ENCODE measurements at regions not wholly inside any gene's neighbourhood (a gene's known extent, or its start where the extent isn't known, plus 50 kb on each side); places are given as distances from the start of the nearest gene placed in this dataset.
A peak's percentile ranks its signal among the peaks of the same experiment; 100 is the strongest.

DNA sequence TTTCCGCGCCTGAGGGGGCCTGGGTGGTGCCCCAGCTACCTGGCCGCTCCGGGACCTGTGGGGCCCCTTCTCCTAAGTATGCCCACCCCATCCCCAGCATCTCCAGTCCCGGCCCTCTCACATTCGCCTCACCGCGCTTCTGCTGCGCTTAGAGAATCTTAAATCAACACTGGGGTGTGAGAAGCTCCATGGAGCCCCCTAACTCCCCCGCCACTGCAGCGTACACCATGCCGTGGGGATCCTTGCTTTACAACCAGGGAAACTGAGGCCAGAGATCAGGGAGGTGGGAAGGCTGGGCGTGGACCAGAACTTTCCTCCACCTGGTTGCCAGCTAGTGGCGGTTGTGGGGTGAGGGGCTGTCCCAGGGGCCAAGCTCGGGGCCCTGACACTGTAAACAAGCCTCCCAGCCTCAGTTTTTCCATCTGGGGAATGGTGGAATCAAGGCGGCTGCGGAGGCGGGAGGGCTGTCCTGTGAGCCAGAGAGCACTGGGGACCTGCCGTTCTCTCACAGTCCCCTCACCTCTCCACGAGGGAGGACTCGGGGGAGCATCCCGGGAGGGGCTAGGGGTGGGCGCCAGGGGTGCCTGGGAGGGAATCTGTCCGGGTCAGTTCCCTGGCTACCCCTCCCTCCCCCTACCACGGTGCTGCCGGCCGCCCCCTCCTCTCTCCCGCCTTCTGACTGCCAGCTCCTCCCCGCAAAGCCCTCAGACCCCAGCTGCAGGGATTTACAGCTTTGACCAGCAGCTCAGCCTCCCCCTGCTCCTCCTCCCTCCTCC is 161.2 kb downstream of the C9orf50 start:
- H3K4me1 ChIP-seq (ENCODE audit: control insufficient read depth, extremely low read depth, insufficient read depth, low read length), result peaks cover 11% of the 10 kb centered on the region
- DNase-seq (ENCODE audit: low read depth, low spot score), result no peak
- intact Hi-C loops (cut with micrococcal nuclease), result loop anchor here (1.0 to 2.0 kb wide), 7 partner anchors 8 to 320 kb away; no protein-coding TSS in a partner anchor
- BruUV-seq (replicated peaks), result no TSS peak
- no peaks in the 10 kb centered on the region for H3K9me3 ChIP-seq (replicated peaks; ENCODE audit: control insufficient read depth, insufficient read depth, low read length)
- no peak overlapping the region for H3K27ac ChIP-seq (ENCODE audit: insufficient read depth, low read depth, low read length)
- H3K4me2 ChIP-seq (ENCODE audit: insufficient read depth, low read length), result no peak overlapping the region
- no peak overlapping the region for H3K4me3 ChIP-seq (replicated peaks in 1 of 3; ENCODE audit: insufficient read depth in 1 of 3, low read depth in 1 of 3, low read length in 3 of 3)
- dilution Hi-C loops (cut with MboI; ENCODE audit: extremely low pct_ligation_motif_present, low sequenced_read_pairs), result no loop called here
- H2AFZ ChIP-seq (ENCODE audit: low read depth, low read length), result peak overlapping the region; percentile 26
- no peak for FAIRE-seq
- peaks cover 0 to 3% of the 10 kb centered on the region in 2 experiments for H3K27me3 ChIP-seq (ENCODE audit: control insufficient read depth in 2 of 2, insufficient read depth in 2 of 2, low read length in 2 of 2)
- H3K36me3 ChIP-seq (ENCODE audit: control insufficient read depth in 2 of 2, extremely low read depth in 1 of 2, insufficient read depth in 2 of 2, low read length in 2 of 2), result no peaks in the 10 kb centered on the region
- H3K9me1 ChIP-seq (replicated peaks; ENCODE audit: control insufficient read depth, extremely low read depth, insufficient read depth, low read length), result no peaks in the 10 kb centered on the region
- CTCF ChIA-PET, result interaction anchor here (0.6 to 3.7 kb wide), 19 partner anchors 8 to 328 kb away, joined by 3 to 28 read pairs (median 6); no protein-coding TSS in a partner anchor
- POLR2A ChIA-PET, result interaction anchor here (0.7 to 1.3 kb wide), 3 partner anchors 23 to 282 kb away, joined by 3 to 10 read pairs (median 4); partner anchors contain the start of gene IER5L
- H3K79me2 ChIP-seq (ENCODE audit: control insufficient read depth, insufficient read depth, low read length), result no peaks in the 10 kb centered on the region
- H3K9ac ChIP-seq (replicated peaks; ENCODE audit: extremely low read depth, insufficient read depth, low read length), result no peak overlapping the region
- no peaks in the 10 kb centered on the region for H4K20me1 ChIP-seq (replicated peaks; ENCODE audit: control insufficient read depth, extremely low read depth, insufficient read depth, low read length)
- no peak for TF ChIP-seq EZH2 (IDR thresholded peaks at IDR 0.05; ENCODE audit: borderline replicate concordance, low read depth, low read length, severe bottlenecking)
- TF ChIP-seq GATA2 (IDR thresholded peaks at IDR 0.05; ENCODE audit: insufficient read depth, insufficient read length, low read depth, low read length), result no peak
- TF ChIP-seq MYC (IDR thresholded peaks at IDR 0.05; ENCODE audit: low read depth, low read length), result no peak

GRCh38 chr9:129458663-129459546 is 162.0 kb downstream of the C9orf50 start:
- POLR2A ChIA-PET, result interaction anchor here (1.6 kb wide), 1 partner anchor 281 kb away, joined by 3 read pairs; the partner anchor contains the start of gene IER5L
- no peak for FAIRE-seq
- dilution Hi-C loops (cut with MboI; ENCODE audit: extremely low pct_ligation_motif_present, low sequenced_read_pairs), result no loop called here

More at GRCh38 chr9:129458663-129459546, 162.0 kb downstream of the C9orf50 start:
- Histone ChIP-seq H3K4me2 (ENCODE audit: insufficient read depth, low read length) (no peak overlapping the region), H2AFZ (ENCODE audit: low read depth, low read length) (no peak overlapping the region), H3K79me2 (ENCODE audit: control insufficient read depth, insufficient read depth, low read length) (no peaks in the 10 kb centered on the region), H4K20me1 (replicated peaks; ENCODE audit: control insufficient read depth, extremely low read depth, insufficient read depth, low read length) (no peaks in the 10 kb centered on the region), H3K9ac (replicated peaks; ENCODE audit: extremely low read depth, insufficient read depth, low read length) (no peak overlapping the region), H3K27ac (ENCODE audit: insufficient read depth, low read depth, low read length) (no peak overlapping the region), H3K9me1 (replicated peaks; ENCODE audit: control insufficient read depth, extremely low read depth, insufficient read depth, low read length) (no peaks in the 10 kb centered on the region), H3K36me3 (ENCODE audit: control insufficient read depth in 2 of 2, extremely low read depth in 1 of 2, insufficient read depth in 2 of 2, low read length in 2 of 2) (no peaks in the 10 kb centered on the region), H3K4me1 (ENCODE audit: control insufficient read depth, extremely low read depth, insufficient read depth, low read length) (peaks cover 11% of the 10 kb centered on the region), H3K9me3 (replicated peaks; ENCODE audit: control insufficient read depth, insufficient read depth, low read length) (no peaks in the 10 kb centered on the region), H3K4me3 (replicated peaks in 1 of 3; ENCODE audit: insufficient read depth in 1 of 3, low read depth in 1 of 3, low read length in 3 of 3) (no peak overlapping the region), H3K27me3 (ENCODE audit: control insufficient read depth in 2 of 2, insufficient read depth in 2 of 2, low read length in 2 of 2) (peaks cover 0 to 3% of the 10 kb centered on the region in 2 experiments)
- BruUV-seq (replicated peaks), result no TSS peak
- CTCF ChIA-PET, result interaction anchor here (0.6 to 3.7 kb wide), 6 partner anchors 9 to 316 kb away, joined by 3 to 28 read pairs (median 4); no protein-coding TSS in a partner anchor
- TF ChIP-seq JUN (IDR thresholded peaks at IDR 0.05; ENCODE audit: borderline replicate concordance, insufficient read depth, insufficient read length, low read depth), result no peak
- TF ChIP-seq, protein P1, sequence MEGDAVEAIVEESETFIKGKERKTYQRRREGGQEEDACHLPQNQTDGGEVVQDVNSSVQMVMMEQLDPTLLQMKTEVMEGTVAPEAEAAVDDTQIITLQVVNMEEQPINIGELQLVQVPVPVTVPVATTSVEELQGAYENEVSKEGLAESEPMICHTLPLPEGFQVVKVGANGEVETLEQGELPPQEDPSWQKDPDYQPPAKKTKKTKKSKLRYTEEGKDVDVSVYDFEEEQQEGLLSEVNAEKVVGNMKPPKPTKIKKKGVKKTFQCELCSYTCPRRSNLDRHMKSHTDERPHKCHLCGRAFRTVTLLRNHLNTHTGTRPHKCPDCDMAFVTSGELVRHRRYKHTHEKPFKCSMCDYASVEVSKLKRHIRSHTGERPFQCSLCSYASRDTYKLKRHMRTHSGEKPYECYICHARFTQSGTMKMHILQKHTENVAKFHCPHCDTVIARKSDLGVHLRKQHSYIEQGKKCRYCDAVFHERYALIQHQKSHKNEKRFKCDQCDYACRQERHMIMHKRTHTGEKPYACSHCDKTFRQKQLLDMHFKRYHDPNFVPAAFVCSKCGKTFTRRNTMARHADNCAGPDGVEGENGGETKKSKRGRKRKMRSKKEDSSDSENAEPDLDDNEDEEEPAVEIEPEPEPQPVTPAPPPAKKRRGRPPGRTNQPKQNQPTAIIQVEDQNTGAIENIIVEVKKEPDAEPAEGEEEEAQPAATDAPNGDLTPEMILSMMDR (IDR thresholded peaks at IDR 0.05; ENCODE audit: extremely low read depth in 1 of 2, insufficient read depth in 1 of 2, low read depth in 1 of 2, low read length in 2 of 2), result no peak
- intact Hi-C loops (cut with micrococcal nuclease), result no loop called here
- DNase-seq (ENCODE audit: low read depth, low spot score), result no peak

Measured in endothelial cell of umbilical vein (primary cell).